Stomach (tissue), 4 donors: ENCODE measurements at regions not wholly inside any gene's neighbourhood (a gene's known extent, or its start where the extent isn't known, plus 50 kb on each side); places are given as distances from the start of the nearest gene placed in this dataset.

ENCODE experiments used
- POLR2A ChIP-seq, 4 donors: fragments of 450-650 bp; IDR thresholded peaks; one replicate each; pipeline ENCODE4 v1.6.1; 2016; ENCODE audit warnings: antibody characterized with exemption in 4 of 4, control low read depth in 2 of 4, mild to moderate bottlenecking in 1 of 4, moderate library complexity in 1 of 4
- POLR2AphosphoS5 ChIP-seq, 3 donors: sonication (generic); formaldehyde crosslinking; IDR thresholded peaks; one replicate each; pipeline ENCODE4 v1.6.1; 2016; ENCODE audit warnings: antibody characterized with exemption in 3 of 3
- TF ChIP-seq, protein P1 (sequence below), 7 experiments: fragments of 450-650 bp in 4 of 7; fragments of 200-600 bp in 3 of 7; sonication (generic) in 3 of 7; IDR thresholded peaks; one replicate each; pipeline ENCODE4 v1.5.1; 2016 to 2019; ENCODE audit warnings: antibody characterized with exemption in 7 of 7, control low read depth in 2 of 7, mild to moderate bottlenecking in 1 of 7

DNA sequence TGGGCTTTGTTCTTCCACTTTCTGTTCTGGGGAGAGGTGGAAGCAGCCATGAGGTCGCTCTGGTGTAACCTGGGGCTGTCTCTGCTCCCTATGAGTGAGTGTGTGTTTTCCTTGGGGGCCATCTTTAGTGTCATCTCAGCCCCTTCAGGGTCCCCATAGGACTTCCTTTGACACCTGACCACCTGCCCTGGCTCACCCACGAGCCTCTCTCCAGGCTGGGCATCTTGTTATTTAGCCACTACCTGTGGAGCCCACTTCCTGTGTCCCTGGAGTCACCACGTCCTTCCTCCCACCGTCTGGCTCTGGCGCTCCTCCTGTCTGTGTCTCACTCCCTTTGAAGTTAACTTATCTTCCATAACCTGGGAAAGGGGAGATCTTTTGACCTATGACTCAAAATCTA, 176.0 kb downstream of the UXS1 start:
- TF ChIP-seq POLR2AphosphoS5 (IDR thresholded peaks at IDR 0.05) (no peak), POLR2A (IDR thresholded peaks at IDR 0.05) (no peak)
- TF ChIP-seq, protein P1, sequence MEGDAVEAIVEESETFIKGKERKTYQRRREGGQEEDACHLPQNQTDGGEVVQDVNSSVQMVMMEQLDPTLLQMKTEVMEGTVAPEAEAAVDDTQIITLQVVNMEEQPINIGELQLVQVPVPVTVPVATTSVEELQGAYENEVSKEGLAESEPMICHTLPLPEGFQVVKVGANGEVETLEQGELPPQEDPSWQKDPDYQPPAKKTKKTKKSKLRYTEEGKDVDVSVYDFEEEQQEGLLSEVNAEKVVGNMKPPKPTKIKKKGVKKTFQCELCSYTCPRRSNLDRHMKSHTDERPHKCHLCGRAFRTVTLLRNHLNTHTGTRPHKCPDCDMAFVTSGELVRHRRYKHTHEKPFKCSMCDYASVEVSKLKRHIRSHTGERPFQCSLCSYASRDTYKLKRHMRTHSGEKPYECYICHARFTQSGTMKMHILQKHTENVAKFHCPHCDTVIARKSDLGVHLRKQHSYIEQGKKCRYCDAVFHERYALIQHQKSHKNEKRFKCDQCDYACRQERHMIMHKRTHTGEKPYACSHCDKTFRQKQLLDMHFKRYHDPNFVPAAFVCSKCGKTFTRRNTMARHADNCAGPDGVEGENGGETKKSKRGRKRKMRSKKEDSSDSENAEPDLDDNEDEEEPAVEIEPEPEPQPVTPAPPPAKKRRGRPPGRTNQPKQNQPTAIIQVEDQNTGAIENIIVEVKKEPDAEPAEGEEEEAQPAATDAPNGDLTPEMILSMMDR (IDR thresholded peaks at IDR 0.05): no peak
